ENCODE measurements at regions not wholly inside any gene's neighbourhood (a gene's known extent, or its start where the extent isn't known, plus 50 kb on each side); places are given as distances from the start of the nearest gene placed in this dataset.
"Not testable (repeated sequence)": the region's sequence is repeated elsewhere in the genome, so short reads cannot be mapped to it uniquely, and the experiment has no call there.

DNA sequence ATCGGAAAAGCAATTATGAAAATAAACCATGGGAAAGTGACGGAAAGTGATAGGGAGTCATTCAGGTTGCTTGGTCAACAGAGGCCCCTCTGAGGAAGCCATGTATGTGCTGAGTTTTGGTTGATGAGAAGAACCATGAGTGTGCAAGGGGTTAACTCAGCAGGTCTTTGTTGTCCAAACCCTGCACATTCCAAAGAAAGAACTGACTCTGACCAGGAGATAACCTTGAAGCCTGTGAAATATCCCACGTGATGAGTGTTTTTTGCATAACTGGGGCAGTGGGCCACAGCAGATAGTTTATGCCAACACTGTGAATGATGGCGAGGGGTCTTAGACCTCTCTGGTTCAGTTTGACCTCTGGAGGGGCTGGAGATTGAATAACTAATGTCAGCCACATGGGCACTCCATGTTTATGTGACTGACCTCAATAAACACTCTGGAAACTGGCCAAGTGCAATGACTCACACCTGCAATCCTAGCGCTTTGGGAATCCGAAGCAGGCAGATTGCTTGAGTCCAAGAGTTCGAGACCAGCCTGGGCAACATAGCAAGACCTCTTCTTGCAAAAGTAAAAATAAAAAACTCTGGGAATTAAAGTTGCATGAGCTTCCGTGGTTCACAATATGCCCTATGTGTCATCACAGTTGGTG lies 154.0 kb upstream of the FOXK1 start:
- intact Hi-C loops (cut with DNase I; ENCODE audit: low total_unique reads): no loop called here
- no peaks in the 10 kb centered on the region for H3K36me3 ChIP-seq
- peaks cover 0 to 10% (median 0%) of the 10 kb centered on the region in 3 donors for H3K27me3 ChIP-seq
- 45 to 59% (median 51%) methylated on average over 8 of the region's 8 CpGs for WGBS, 5 donors
- no peak for DNase-seq
- no peak overlapping the region for H3K4me3 ChIP-seq
- no peak overlapping the region for H3K27ac ChIP-seq
- no peaks in the 10 kb centered on the region for H3K9me3 ChIP-seq
- no peaks in the 10 kb centered on the region for H3K4me1 ChIP-seq
- TF ChIP-seq, protein P1, sequence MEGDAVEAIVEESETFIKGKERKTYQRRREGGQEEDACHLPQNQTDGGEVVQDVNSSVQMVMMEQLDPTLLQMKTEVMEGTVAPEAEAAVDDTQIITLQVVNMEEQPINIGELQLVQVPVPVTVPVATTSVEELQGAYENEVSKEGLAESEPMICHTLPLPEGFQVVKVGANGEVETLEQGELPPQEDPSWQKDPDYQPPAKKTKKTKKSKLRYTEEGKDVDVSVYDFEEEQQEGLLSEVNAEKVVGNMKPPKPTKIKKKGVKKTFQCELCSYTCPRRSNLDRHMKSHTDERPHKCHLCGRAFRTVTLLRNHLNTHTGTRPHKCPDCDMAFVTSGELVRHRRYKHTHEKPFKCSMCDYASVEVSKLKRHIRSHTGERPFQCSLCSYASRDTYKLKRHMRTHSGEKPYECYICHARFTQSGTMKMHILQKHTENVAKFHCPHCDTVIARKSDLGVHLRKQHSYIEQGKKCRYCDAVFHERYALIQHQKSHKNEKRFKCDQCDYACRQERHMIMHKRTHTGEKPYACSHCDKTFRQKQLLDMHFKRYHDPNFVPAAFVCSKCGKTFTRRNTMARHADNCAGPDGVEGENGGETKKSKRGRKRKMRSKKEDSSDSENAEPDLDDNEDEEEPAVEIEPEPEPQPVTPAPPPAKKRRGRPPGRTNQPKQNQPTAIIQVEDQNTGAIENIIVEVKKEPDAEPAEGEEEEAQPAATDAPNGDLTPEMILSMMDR (IDR thresholded peaks at IDR 0.05): no peak
- no peak for TF ChIP-seq EP300 (IDR thresholded peaks at IDR 0.05)
- TF ChIP-seq POLR2A (IDR thresholded peaks at IDR 0.05): no peak
- TF ChIP-seq POLR2AphosphoS5 (IDR thresholded peaks at IDR 0.05): no peak

DNA sequence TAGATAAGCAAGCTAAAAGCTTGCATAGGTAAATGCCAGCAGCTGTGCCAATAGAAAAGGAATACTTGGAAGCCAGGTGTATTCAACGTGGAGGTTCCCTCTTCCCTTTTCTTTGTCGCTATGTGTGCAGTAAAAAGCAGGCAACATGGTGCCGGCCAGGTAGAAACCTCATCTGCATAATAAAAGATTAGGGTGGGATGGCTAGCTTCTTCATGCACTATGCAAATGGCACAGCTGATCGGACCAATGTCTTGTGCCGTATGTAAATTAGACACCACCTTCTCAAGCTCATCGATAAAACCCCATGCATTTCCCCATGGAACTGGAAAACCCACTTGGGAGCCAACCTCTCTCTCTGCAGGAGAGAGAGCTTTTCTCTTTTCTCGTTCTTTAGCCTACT lies 150.9 kb upstream of the FOXK1 start:
- WGBS, 5 donors: 49 to 57% (median 54%) methylated on average over 7 of the region's 7 CpGs
- intact Hi-C loops (cut with DNase I; ENCODE audit: low total_unique reads): no loop called here

DNA sequence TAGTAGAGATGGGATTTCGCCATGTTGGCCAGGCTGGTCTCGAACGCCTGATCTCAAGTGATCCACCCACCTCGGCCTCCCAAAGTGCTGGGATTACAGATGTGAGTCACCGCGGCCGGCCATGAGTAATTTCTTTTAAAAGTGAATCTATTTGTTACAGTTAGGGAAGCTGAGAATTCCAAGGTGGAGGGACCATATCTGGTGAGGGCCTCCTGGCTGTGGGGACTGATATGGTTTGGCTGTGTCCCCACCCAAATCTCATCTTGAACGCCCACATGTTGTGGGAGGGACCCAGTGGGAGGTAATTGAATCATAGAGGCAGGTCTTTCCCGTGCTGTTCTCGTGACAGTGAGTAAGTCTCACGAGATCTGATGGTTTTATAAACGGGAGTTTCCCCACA lies 148.8 kb upstream of the FOXK1 start:
- H3K4me3 ChIP-seq; H3K9me3 ChIP-seq; H3K27ac ChIP-seq; intact Hi-C loops (cut with DNase I; ENCODE audit: low total_unique reads); H3K27me3 ChIP-seq; H3K4me1 ChIP-seq; DNase-seq; H3K36me3 ChIP-seq: not testable (repeated sequence)
- WGBS, 5 donors: 69 to 84% (median 79%) methylated on average over 12 of the region's 12 CpGs

More for the DNA sequence above, 150.9 kb upstream of the FOXK1 start:
- H3K36me3 ChIP-seq: no peaks in the 10 kb centered on the region
- DNase-seq: no peak
- no peaks in the 10 kb centered on the region for H3K4me1 ChIP-seq
- H3K27me3 ChIP-seq: peaks cover 0 to 16% (median 0%) of the 10 kb centered on the region in 3 donors
- H3K4me3 ChIP-seq: no peak overlapping the region
- no peaks in the 10 kb centered on the region for H3K9me3 ChIP-seq
- TF ChIP-seq POLR2A (IDR thresholded peaks at IDR 0.05) (no peak), POLR2AphosphoS5 (IDR thresholded peaks at IDR 0.05) (no peak), EP300 (IDR thresholded peaks at IDR 0.05) (no peak)
- TF ChIP-seq, protein P1 (IDR thresholded peaks at IDR 0.05): no peak
- no peak overlapping the region for H3K27ac ChIP-seq

DNA sequence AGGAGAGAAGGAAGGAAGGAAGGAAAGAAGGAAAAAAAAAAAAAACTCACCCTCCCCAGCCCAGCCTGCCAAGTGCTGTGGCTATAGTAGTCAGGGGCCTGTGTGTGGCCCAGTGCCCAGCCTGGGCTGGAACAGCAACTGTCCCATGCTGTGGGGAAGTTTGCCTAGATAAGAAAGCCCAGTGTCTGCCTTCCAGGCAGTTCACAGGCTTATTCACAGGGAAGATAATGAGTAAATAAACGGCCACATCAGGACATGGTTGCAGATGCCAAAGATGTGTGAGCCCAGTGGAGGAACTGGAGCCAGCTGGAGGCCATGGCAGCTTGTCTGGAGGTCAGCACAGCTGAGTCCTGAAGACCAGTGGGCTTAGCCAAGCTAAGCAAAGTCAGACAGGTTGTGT lies 132.4 kb upstream of the FOXK1 start:
- intact Hi-C loops (cut with DNase I; ENCODE audit: low total_unique reads): no loop called here
- Histone ChIP-seq H3K4me1 (no peaks in the 10 kb centered on the region), H3K27ac (no peak overlapping the region), H3K36me3 (no peaks in the 10 kb centered on the region), H3K27me3 (peaks cover 0 to 3% (median 0%) of the 10 kb centered on the region in 3 donors), H3K9me3 (peaks cover 5 to 29% (median 24%) of the 10 kb centered on the region in 4 donors), H3K4me3 (no peak overlapping the region)
- TF ChIP-seq, protein P1 (IDR thresholded peaks at IDR 0.05): no peak
- TF ChIP-seq POLR2AphosphoS5 (IDR thresholded peaks at IDR 0.05) (no peak), EP300 (IDR thresholded peaks at IDR 0.05) (no peak), POLR2A (IDR thresholded peaks at IDR 0.05) (no peak)
- 6 to 23% (median 21%) methylated on average over 1 of the region's 1 CpG for WGBS, 5 donors
- peak in 1 of 2 donors; percentile 24 for DNase-seq

DNA sequence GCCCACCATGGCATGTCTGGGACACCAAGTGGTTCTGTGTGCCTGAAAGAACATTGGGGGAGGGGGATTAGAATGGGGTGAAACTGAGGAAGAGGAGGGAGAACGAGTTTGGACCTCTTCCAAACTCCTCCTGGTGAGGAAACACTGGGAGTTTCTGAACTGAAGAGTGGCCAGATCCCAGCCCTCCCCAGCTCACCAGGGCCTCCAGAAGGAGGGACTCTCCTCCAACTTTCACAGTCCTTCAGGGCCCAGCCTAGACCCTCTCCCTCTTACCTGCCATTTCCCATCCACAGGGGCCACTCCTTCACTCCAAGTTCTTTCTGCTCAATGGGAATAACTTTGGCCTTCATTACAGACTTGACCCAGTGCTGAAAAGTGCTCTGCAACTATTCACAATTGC lies 132.0 kb upstream of the FOXK1 start:
- intact Hi-C loops (cut with DNase I; ENCODE audit: low total_unique reads): no loop called here
- WGBS, 5 donors: 7 to 36% (median 18%) methylated on average over 1 of the region's 1 CpG
- Histone ChIP-seq H3K4me3 (no peak overlapping the region), H3K4me1 (no peaks in the 10 kb centered on the region), H3K27me3 (peaks cover 0 to 3% (median 0%) of the 10 kb centered on the region in 3 donors), H3K9me3 (peaks cover 5 to 32% (median 24%) of the 10 kb centered on the region in 4 donors), H3K27ac (no peak overlapping the region), H3K36me3 (no peaks in the 10 kb centered on the region)
- no peak for DNase-seq
- TF ChIP-seq POLR2A (IDR thresholded peaks at IDR 0.05) (no peak), POLR2AphosphoS5 (IDR thresholded peaks at IDR 0.05) (no peak), EP300 (IDR thresholded peaks at IDR 0.05) (no peak)
- TF ChIP-seq, protein P1 (IDR thresholded peaks at IDR 0.05): no peak
